H1 (cell line): ENCODE measurements at regions not wholly inside any gene's neighbourhood (a gene's known extent, or its start where the extent isn't known, plus 50 kb on each side); places are given as distances from the start of the nearest gene placed in this dataset.

Source experiments
- CTCF ChIA-PET: fragments of 300-600 bp; sonication (Branson Sonifier 250); formaldehyde crosslinking; loops from one replicate; lab custom pipeline; 2021; ENCODE audit not compliant: partially characterized antibody; lab: Charles Lee
- POLR2A ChIA-PET: fragments of 300-600 bp; sonication (Branson Sonifier 250); formaldehyde crosslinking; loops from one replicate; lab custom pipeline; 2021; ENCODE audit warnings: inconsistent platforms; ENCODE audit not compliant: partially characterized antibody; lab: Charles Lee
- DNase-seq, 2 experiments: peaks; one replicate each; pipeline versions ENCODE4 v3.0.0 to v3.0.0-alpha.2; 2010 to 2022; ENCODE audit warnings: low spot score in 2 of 2, low read depth in 1 of 2, mixed read lengths in 1 of 2
- FAIRE-seq: peaks from 2 replicates; lab custom pipeline; 2011; peaks lifted over from hg19 to GRCh38; lab: Jason Lieb, UNC
- H2AFZ ChIP-seq: 2 replicates; pipeline ENCODE4 v1.8.1; 2012; ENCODE audit warnings: low read length, inconsistent platforms
- H2AK5ac ChIP-seq: 2 replicates; pipeline ENCODE4 v1.6.1; 2013; ENCODE audit warnings: low read depth, low read length
- H2BK120ac ChIP-seq: replicated peaks from 2 replicates; pipeline ENCODE3; 2013; ENCODE audit warnings: low read depth, low read length, inconsistent platforms
- H2BK12ac ChIP-seq: 2 replicates; pipeline ENCODE4 v1.6.1; 2013; ENCODE audit warnings: low read depth, low read length
- H2BK15ac ChIP-seq: 2 replicates; pipeline ENCODE4 v1.6.1; 2013; ENCODE audit warnings: low read length
- H2BK20ac ChIP-seq: 2 replicates; pipeline ENCODE4 v1.6.1; 2013; ENCODE audit warnings: low read length
- H2BK5ac ChIP-seq: 2 replicates; pipeline ENCODE4 v1.6.1; 2013; ENCODE audit warnings: low read depth, low read length
- H3K14ac ChIP-seq: 2 replicates; pipeline ENCODE4 v1.6.1; 2013; ENCODE audit warnings: inconsistent platforms; ENCODE audit not compliant: insufficient read length
- H3K18ac ChIP-seq: 2 replicates; pipeline ENCODE4 v1.6.1; 2013; ENCODE audit warnings: low read length; ENCODE audit errors: extremely low read depth
- H3K23ac ChIP-seq: 2 replicates; pipeline ENCODE4 v1.6.1; 2013; ENCODE audit warnings: inconsistent platforms; ENCODE audit not compliant: insufficient read length
- H3K23me2 ChIP-seq: 2 replicates; pipeline ENCODE4 v1.6.1; 2013; ENCODE audit warnings: low read depth, low read length
- H3K27ac ChIP-seq: 2 replicates; pipeline ENCODE4 v1.6.1; 2011; ENCODE audit warnings: low read depth, low read length, inconsistent platforms
- H3K27me3 ChIP-seq, 4 experiments: replicated peaks in 1 of 4; 1 replicate in 1 of 4; 2 replicates in 3 of 4; pipeline versions ENCODE4 v1.6.1 to v1.8.1; 2011 to 2013; ENCODE audit warnings: low read length in 3 of 4, mild to moderate bottlenecking in 3 of 4, inconsistent platforms in 2 of 4, mixed read lengths in 2 of 4, moderate library complexity in 1 of 4; ENCODE audit not compliant: control insufficient read depth in 3 of 4, insufficient read depth in 3 of 4; ENCODE audit errors: extremely low read depth in 1 of 4
- H3K36me3 ChIP-seq, 4 experiments: 2 replicates each; pipeline versions ENCODE4 v1.6.1 to v1.8.1; 2011 to 2013; ENCODE audit warnings: mild to moderate bottlenecking in 4 of 4, low read length in 3 of 4, moderate library complexity in 2 of 4, control low read depth in 1 of 4, inconsistent platforms in 1 of 4; ENCODE audit not compliant: insufficient read depth in 4 of 4, control insufficient read depth in 2 of 4
- H3K4ac ChIP-seq: replicated peaks from 2 replicates; pipeline ENCODE3; 2013; ENCODE audit warnings: low read length, low read depth, mixed read lengths, inconsistent platforms; ENCODE audit not compliant: insufficient read length
- H3K4me1 ChIP-seq, 4 experiments: replicated peaks in 1 of 4; 1 replicate in 1 of 4; 2 replicates in 3 of 4; pipeline versions ENCODE4 v1.6.1 to v1.8.1; 2011 to 2013; ENCODE audit warnings: low read length in 3 of 4, inconsistent platforms in 2 of 4, mixed read lengths in 1 of 4; ENCODE audit not compliant: insufficient read depth in 4 of 4, control insufficient read depth in 3 of 4
- H3K4me2 ChIP-seq, 2 experiments: 2 replicates each; pipeline versions ENCODE4 v1.6.1 to v1.8.1; 2011 to 2013; ENCODE audit warnings: low read depth in 2 of 2, low read length in 2 of 2, control low read depth in 1 of 2, inconsistent platforms in 1 of 2, mild to moderate bottlenecking in 1 of 2; ENCODE audit not compliant: insufficient read depth in 1 of 2
- H3K4me3 ChIP-seq, 4 experiments: fragments of 200-600, 300-600 bp in 1 of 4; sonication (generic), shearing (Covaris generic), sonication (Bioruptor Twin) in 1 of 4; 2 replicates each; pipeline versions ENCODE4 v1.5.1 to v1.8.1; 2011 to 2016; ENCODE audit warnings: low read length in 4 of 4, low read depth in 3 of 4, control low read depth in 2 of 4, inconsistent platforms in 2 of 4, mild to moderate bottlenecking in 2 of 4, mixed read lengths in 1 of 4, moderate library complexity in 1 of 4; ENCODE audit not compliant: insufficient read depth in 2 of 4; ENCODE audit errors: extremely low read depth in 1 of 4
- H3K56ac ChIP-seq: replicated peaks from 2 replicates; pipeline ENCODE3; 2013; ENCODE audit warnings: low read depth, mild to moderate bottlenecking, mixed read lengths, low read length, inconsistent platforms; ENCODE audit not compliant: insufficient read length
- H3K79me1 ChIP-seq: 2 replicates; pipeline ENCODE4 v1.6.1; 2013; ENCODE audit warnings: low read depth, low read length, control low read depth
- H3K79me2 ChIP-seq, 2 experiments: 2 replicates each; pipeline versions ENCODE4 v1.6.1 to v1.8.1; 2012 to 2013; ENCODE audit warnings: low read length in 2 of 2, mild to moderate bottlenecking in 2 of 2, inconsistent platforms in 1 of 2; ENCODE audit not compliant: insufficient read depth in 2 of 2, control insufficient read depth in 1 of 2
- H3K9ac ChIP-seq, 4 experiments: replicated peaks in 1 of 4; 1 replicate in 1 of 4; 2 replicates in 3 of 4; pipeline versions ENCODE4 v1.6.1 to v1.8.1; 2011 to 2013; ENCODE audit warnings: low read depth in 3 of 4, low read length in 3 of 4, control low read depth in 2 of 4, mild to moderate bottlenecking in 2 of 4, moderate library complexity in 2 of 4, inconsistent platforms in 1 of 4; ENCODE audit errors: extremely low read depth in 1 of 4
- H3K9me3 ChIP-seq, 2 experiments: 2 replicates each; pipeline versions ENCODE4 v1.6.1 to v1.8.1; 2012 to 2013; ENCODE audit warnings: mild to moderate bottlenecking in 2 of 2, moderate library complexity in 2 of 2, control low read depth in 1 of 2, inconsistent platforms in 1 of 2, low read depth in 1 of 2, low read length in 1 of 2, mixed read lengths in 1 of 2; ENCODE audit not compliant: insufficient read depth in 2 of 2
- H4K20me1 ChIP-seq, 2 experiments: replicated peaks in 1 of 2; 2 replicates each; pipeline versions ENCODE3 to v1.8.1; 2011 to 2013; ENCODE audit warnings: inconsistent platforms in 2 of 2, low read length in 2 of 2, mild to moderate bottlenecking in 1 of 2; ENCODE audit not compliant: insufficient read depth in 2 of 2, control insufficient read depth in 1 of 2
- H4K5ac ChIP-seq: 2 replicates; pipeline ENCODE4 v1.6.1; 2013; ENCODE audit warnings: low read length, low read depth, mixed read lengths, inconsistent platforms; ENCODE audit not compliant: insufficient read length
- H4K8ac ChIP-seq: 2 replicates; pipeline ENCODE4 v1.8.0; 2013; ENCODE audit warnings: mild to moderate bottlenecking, moderate library complexity, low read length, inconsistent platforms; ENCODE audit not compliant: insufficient read depth; ENCODE audit errors: extremely low read depth
- H4K91ac ChIP-seq: replicated peaks from 2 replicates; pipeline ENCODE3; 2013; ENCODE audit warnings: low read length, mixed read lengths, inconsistent platforms; ENCODE audit not compliant: insufficient read length
- SUZ12 ChIP-seq: fragments of 200-600 bp; sonication (generic); IDR thresholded peaks from 2 replicates; pipeline ENCODE4 v1.6.1; 2012; ENCODE audit warnings: mild to moderate bottlenecking, inconsistent platforms, low read length, moderate library complexity, mixed read lengths
- WGBS, 2 experiments: shearing (Covaris generic) in 1 of 2; methylation state at CpG; one replicate each; pipeline versions ENCODE4 v1.1.6 to v1.1.7; 2013 to 2015; ENCODE audit warnings: low lambda C conversion rate in 2 of 2, mixed read lengths in 2 of 2, inconsistent platforms in 1 of 2, low coverage in 1 of 2, missing lambda C conversion rate in 1 of 2; ENCODE audit not compliant: insufficient replicate concordance in 2 of 2, insufficient coverage in 1 of 2, insufficient read length in 1 of 2; ENCODE audit errors: extremely low coverage in 1 of 2, missing lambda C conversion rate in 1 of 2; 5-methylcytosine and 5-hydroxymethylcytosine counted together
- TF ChIP-seq, protein P1 (sequence below): IDR thresholded peaks from 2 replicates; pipeline ENCODE4 v1.6.1; 2011; ENCODE audit warnings: low read depth, mild to moderate bottlenecking, low read length; ENCODE audit not compliant: insufficient read depth
- TF ChIP-seq, protein P2 (sequence below): IDR thresholded peaks from 2 replicates; pipeline ENCODE4 v1.6.1; 2012; ENCODE audit warnings: inconsistent platforms

- POLR2A ChIA-PET = no interaction called here
- Histone ChIP-seq H3K79me2 (no peaks in the 10 kb centered on the region), H3K36me3 (no peaks in the 10 kb centered on the region), H2BK15ac (no peak overlapping the region), H2BK120ac (no peak overlapping the region), H3K9me3 (no peaks in the 10 kb centered on the region), H3K4me1 (peaks cover 0 to 5% (median 1%) of the 10 kb centered on the region in 4 experiments; a peak in 3 of 7 replicates), H3K27me3 (no peaks in the 10 kb centered on the region), H3K23ac (no peak overlapping the region), H3K9ac (no peak overlapping the region), H3K4me2 (no peak overlapping the region), H3K4me3 (no peak overlapping the region), H2BK12ac (no peak overlapping the region), H3K79me1 (no peaks in the 10 kb centered on the region), H4K91ac (no peak overlapping the region), H3K4ac (no peak overlapping the region), H2AK5ac (no peak overlapping the region), H3K14ac (no peak overlapping the region), H3K27ac (no peak overlapping the region), H4K8ac (no peak overlapping the region), H2AFZ (no peak overlapping the region), H3K18ac (no peak overlapping the region), H3K56ac (no peak overlapping the region), H2BK5ac (no peak overlapping the region), H3K23me2 (no peaks in the 10 kb centered on the region; the same call in 1 of the 2 replicates), H2BK20ac (no peak overlapping the region), H4K20me1 (no peaks in the 10 kb centered on the region), H4K5ac (no peak overlapping the region)
- DNase-seq (no peak), FAIRE-seq (no peak)
- TF ChIP-seq, protein P1, sequence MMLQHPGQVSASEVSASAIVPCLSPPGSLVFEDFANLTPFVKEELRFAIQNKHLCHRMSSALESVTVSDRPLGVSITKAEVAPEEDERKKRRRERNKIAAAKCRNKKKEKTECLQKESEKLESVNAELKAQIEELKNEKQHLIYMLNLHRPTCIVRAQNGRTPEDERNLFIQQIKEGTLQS = no peak
- TF ChIP-seq, protein P2, sequence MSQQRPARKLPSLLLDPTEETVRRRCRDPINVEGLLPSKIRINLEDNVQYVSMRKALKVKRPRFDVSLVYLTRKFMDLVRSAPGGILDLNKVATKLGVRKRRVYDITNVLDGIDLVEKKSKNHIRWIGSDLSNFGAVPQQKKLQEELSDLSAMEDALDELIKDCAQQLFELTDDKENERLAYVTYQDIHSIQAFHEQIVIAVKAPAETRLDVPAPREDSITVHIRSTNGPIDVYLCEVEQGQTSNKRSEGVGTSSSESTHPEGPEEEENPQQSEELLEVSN = no peak
- no peak for TF ChIP-seq SUZ12
- WGBS, 2 experiments = 71% methylated on average over 2 of the region's 2 CpGs; no CpG with 5 or more reads in 1 of the 2 experiments
- CTCF ChIA-PET = no interaction called here
These were observed 153.4 kb downstream of the NUAK1 start for GRCh38 chr12:105985383-105985782.
